SK-N-SH treated with all-trans-retinoic acid at 6 μM for 48 hours (cell line): ENCODE measurements at regions not wholly inside any gene's neighbourhood (a gene's known extent, or its start where the extent isn't known, plus 50 kb on each side); places are given as distances from the start of the nearest gene placed in this dataset.

Experiments used
- BACH2 ChIP-seq: fragments of 250-450 bp; sonication (Bioruptor Pico); IDR thresholded peaks from 2 replicates; pipeline ENCODE4 v1.9.0; 2021; ENCODE audit warnings: mild to moderate bottlenecking, borderline replicate concordance
- GLIS3 ChIP-seq: fragments of 250-450 bp; sonication (Bioruptor Pico); IDR thresholded peaks from 2 replicates; pipeline ENCODE4 v1.5.0; 2020; ENCODE audit warnings: mild to moderate bottlenecking, moderate library complexity
- PPARA ChIP-seq: fragments of 250-450 bp; sonication (Bioruptor Pico); IDR thresholded peaks from 2 replicates; pipeline ENCODE4 v1.5.0; 2020; ENCODE audit warnings: mild to moderate bottlenecking, borderline replicate concordance
- RARB ChIP-seq: fragments of 250-450 bp; sonication (Bioruptor Pico); IDR thresholded peaks from 2 replicates; pipeline ENCODE4 v1.8.0; 2021; ENCODE audit warnings: mild to moderate bottlenecking, moderate library complexity
- ZFP3 ChIP-seq: fragments of 250-450 bp; sonication (Bioruptor Pico); IDR thresholded peaks from 2 replicates; pipeline ENCODE4 v1.5.0; 2020; ENCODE audit warnings: mild to moderate bottlenecking, moderate library complexity
- ZFP30 ChIP-seq: fragments of 450-650 bp; formaldehyde crosslinking; IDR thresholded peaks from 2 replicates; pipeline ENCODE4 v1.5.0; 2022; ENCODE audit warnings: mild to moderate bottlenecking, moderate library complexity
- ZNF565 ChIP-seq: fragments of 450-650 bp; formaldehyde crosslinking; conservative IDR thresholded peaks from 2 replicates; pipeline ENCODE4 v1.5.0; 2020; ENCODE audit warnings: low read depth, mild to moderate bottlenecking, moderate library complexity
- TF ChIP-seq, protein P1 (sequence below): fragments of 250-450 bp; sonication (Bioruptor Pico); IDR thresholded peaks from 2 replicates; pipeline ENCODE4 v1.8.0; 2021; ENCODE audit warnings: low read depth, mild to moderate bottlenecking, moderate library complexity, borderline replicate concordance
- TF ChIP-seq, protein P2 (sequence below): fragments of 250-450 bp; sonication (Bioruptor Pico); IDR thresholded peaks from 2 replicates; pipeline ENCODE4 v1.5.1; 2020; ENCODE audit warnings: low read depth, mild to moderate bottlenecking, moderate library complexity
- TF ChIP-seq, protein P3 (sequence below): fragments of 250-450 bp; sonication (Bioruptor Pico); IDR thresholded peaks from 2 replicates; pipeline ENCODE4 v1.5.1; 2021; ENCODE audit warnings: mild to moderate bottlenecking, moderate library complexity
- TF ChIP-seq, protein P4 (sequence below): fragments of 250-450 bp; sonication (Bioruptor Pico); IDR thresholded peaks from 2 replicates; pipeline ENCODE4 v1.8.0; 2020; ENCODE audit warnings: mild to moderate bottlenecking, moderate library complexity, borderline replicate concordance

DNA sequence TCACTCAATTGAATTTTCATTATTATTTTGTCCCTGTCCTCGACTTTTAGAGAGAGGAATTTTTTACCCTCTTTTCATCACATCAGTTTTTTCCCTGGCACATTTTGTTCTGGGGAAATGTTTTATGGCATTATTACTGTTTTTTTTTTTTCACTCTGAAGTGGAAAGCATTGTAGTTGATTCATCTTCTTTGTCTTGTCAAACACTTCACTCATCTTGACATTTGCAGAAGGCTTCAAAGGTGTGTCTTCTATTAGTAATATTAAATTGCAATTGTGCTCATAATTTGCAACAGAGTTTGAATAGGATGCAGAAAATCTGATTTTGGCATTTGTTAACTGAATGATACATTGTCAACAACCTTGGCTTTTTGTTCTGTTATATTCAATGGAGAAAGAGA, 545.4 kb upstream of the ARX start:
- TF ChIP-seq ZFP3 (CRISPR knock-in tag), result no peak
- TF ChIP-seq, protein P1, sequence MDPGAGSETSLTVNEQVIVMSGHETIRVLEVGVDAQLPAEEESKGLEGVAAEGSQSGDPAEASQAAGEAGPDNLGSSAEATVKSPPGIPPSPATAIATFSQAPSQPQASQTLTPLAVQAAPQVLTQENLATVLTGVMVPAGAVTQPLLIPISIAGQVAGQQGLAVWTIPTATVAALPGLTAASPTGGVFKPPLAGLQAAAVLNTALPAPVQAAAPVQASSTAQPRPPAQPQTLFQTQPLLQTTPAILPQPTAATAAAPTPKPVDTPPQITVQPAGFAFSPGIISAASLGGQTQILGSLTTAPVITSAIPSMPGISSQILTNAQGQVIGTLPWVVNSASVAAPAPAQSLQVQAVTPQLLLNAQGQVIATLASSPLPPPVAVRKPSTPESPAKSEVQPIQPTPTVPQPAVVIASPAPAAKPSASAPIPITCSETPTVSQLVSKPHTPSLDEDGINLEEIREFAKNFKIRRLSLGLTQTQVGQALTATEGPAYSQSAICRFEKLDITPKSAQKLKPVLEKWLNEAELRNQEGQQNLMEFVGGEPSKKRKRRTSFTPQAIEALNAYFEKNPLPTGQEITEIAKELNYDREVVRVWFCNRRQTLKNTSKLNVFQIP (CRISPR knock-in tag), result no peak
- TF ChIP-seq ZFP30 (CRISPR knock-in tag), result no peak
- TF ChIP-seq, protein P2, sequence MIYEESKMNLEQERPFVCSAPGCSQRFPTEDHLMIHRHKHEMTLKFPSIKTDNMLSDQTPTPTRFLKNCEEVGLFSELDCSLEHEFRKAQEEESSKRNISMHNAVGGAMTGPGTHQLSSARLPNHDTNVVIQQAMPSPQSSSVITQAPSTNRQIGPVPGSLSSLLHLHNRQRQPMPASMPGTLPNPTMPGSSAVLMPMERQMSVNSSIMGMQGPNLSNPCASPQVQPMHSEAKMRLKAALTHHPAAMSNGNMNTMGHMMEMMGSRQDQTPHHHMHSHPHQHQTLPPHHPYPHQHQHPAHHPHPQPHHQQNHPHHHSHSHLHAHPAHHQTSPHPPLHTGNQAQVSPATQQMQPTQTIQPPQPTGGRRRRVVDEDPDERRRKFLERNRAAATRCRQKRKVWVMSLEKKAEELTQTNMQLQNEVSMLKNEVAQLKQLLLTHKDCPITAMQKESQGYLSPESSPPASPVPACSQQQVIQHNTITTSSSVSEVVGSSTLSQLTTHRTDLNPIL (CRISPR knock-in tag), result no peak
- no peak for TF ChIP-seq ZNF565 (CRISPR knock-in tag)
- TF ChIP-seq BACH2 (CRISPR knock-in tag), result no peak
- no peak for TF ChIP-seq PPARA (CRISPR knock-in tag)
- TF ChIP-seq GLIS3 (CRISPR knock-in tag), result no peak
- TF ChIP-seq, protein P3, sequence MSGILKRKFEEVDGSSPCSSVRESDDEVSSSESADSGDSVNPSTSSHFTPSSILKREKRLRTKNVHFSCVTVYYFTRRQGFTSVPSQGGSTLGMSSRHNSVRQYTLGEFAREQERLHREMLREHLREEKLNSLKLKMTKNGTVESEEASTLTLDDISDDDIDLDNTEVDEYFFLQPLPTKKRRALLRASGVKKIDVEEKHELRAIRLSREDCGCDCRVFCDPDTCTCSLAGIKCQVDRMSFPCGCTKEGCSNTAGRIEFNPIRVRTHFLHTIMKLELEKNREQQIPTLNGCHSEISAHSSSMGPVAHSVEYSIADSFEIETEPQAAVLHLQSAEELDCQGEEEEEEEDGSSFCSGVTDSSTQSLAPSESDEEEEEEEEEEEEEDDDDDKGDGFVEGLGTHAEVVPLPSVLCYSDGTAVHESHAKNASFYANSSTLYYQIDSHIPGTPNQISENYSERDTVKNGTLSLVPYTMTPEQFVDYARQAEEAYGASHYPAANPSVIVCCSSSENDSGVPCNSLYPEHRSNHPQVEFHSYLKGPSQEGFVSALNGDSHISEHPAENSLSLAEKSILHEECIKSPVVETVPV, result no peak
- TF ChIP-seq RARB, result no peak
- TF ChIP-seq, protein P4, sequence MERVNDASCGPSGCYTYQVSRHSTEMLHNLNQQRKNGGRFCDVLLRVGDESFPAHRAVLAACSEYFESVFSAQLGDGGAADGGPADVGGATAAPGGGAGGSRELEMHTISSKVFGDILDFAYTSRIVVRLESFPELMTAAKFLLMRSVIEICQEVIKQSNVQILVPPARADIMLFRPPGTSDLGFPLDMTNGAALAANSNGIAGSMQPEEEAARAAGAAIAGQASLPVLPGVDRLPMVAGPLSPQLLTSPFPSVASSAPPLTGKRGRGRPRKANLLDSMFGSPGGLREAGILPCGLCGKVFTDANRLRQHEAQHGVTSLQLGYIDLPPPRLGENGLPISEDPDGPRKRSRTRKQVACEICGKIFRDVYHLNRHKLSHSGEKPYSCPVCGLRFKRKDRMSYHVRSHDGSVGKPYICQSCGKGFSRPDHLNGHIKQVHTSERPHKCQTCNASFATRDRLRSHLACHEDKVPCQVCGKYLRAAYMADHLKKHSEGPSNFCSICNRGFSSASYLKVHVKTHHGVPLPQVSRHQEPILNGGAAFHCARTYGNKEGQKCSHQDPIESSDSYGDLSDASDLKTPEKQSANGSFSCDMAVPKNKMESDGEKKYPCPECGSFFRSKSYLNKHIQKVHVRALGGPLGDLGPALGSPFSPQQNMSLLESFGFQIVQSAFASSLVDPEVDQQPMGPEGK (CRISPR knock-in tag), result no peak
